Adrenal gland (tissue), 9 donors: ENCODE measurements at regions not wholly inside any gene's neighbourhood (a gene's known extent, or its start where the extent isn't known, plus 50 kb on each side); places are given as distances from the start of the nearest gene placed in this dataset.

Source experiments
- DNase-seq, 7 donors: peaks; one replicate each; pipeline ENCODE4 v3.0.0-alpha.2; 2019 to 2020
- H3K27ac ChIP-seq, 5 donors: fragments of 200-600 bp; sonication (generic) in 4 of 5; 1 replicate in 3 of 5; 2 replicates in 2 of 5; pipeline versions ENCODE4 v1.5.1 to v1.8.0; 2016 to 2020; ENCODE audit warnings: mild to moderate bottlenecking in 1 of 5
- H3K27me3 ChIP-seq: fragments of 200-600 bp; 2 replicates; pipeline ENCODE4 v1.8.0; 2021
- H3K36me3 ChIP-seq, 2 donors: fragments of 200-600 bp; replicated peaks in 1 of 2; 1 replicate in 1 of 2; 2 replicates in 1 of 2; pipeline versions ENCODE4 v1.5.1 to v1.8.0; 2018 to 2022
- H3K4me1 ChIP-seq, 2 donors: fragments of 200-600 bp; replicated peaks in 1 of 2; 1 replicate in 1 of 2; 2 replicates in 1 of 2; pipeline versions ENCODE4 v1.5.1 to v1.8.0; 2018 to 2021
- H3K4me3 ChIP-seq, 4 donors: fragments of 200-600 bp; sonication (generic) in 3 of 4; one replicate each; pipeline ENCODE4 v1.5.1; 2016 to 2018
- H3K9me3 ChIP-seq, 3 donors: fragments of 200-600 bp; sonication (generic) in 1 of 3; replicated peaks in 1 of 3; 1 replicate in 2 of 3; 2 replicates in 1 of 3; pipeline versions ENCODE4 v1.5.1 to v1.8.0; 2016 to 2021
- POLR2A ChIP-seq, 2 donors: fragments of 450-650 bp; IDR thresholded peaks; one replicate each; pipeline ENCODE4 v1.6.1; 2017; ENCODE audit warnings: antibody characterized with exemption in 2 of 2, mild to moderate bottlenecking in 2 of 2, moderate library complexity in 1 of 2
- WGBS, 4 donors: extraction: QIAGEN DNeasy Blood & Tissue Kit in 2 of 4; methylation state at CpG; one replicate each; pipeline versions ENCODE4 v1.1.5 to v1.1.7; 2013 to 2017; 5-methylcytosine and 5-hydroxymethylcytosine counted together
- intact Hi-C, 2 donors: fragments of 100-400 bp; cut with DNase I; formaldehyde crosslinking; loops; one replicate each; pipeline versions ENCODE4 v1.14.1 to v1.15.0; 2022 to 2023
- TF ChIP-seq, protein P1 (sequence below), 6 experiments: fragments of 450-650 bp in 4 of 6; fragments of 200-600 bp in 2 of 6; sonication (generic) in 1 of 6; IDR thresholded peaks; 1 replicate in 5 of 6; 2 replicates in 1 of 6; pipeline versions ENCODE4 v1.5.1 to v1.8.0; 2016 to 2021; ENCODE audit warnings: antibody characterized with exemption in 6 of 6, mild to moderate bottlenecking in 2 of 6, moderate library complexity in 1 of 6
- donor health status: healthy with polysubstance abuse.
- donor health status: Bipolar disorder and iron deficiency.
- donor health status: DM: yes; HTN: yes; CAD: no.
- donor health status: DM: no; HTN: no; CAD: no.
- donor health status: DM: no; HTN: no; CAD: no.

DNA sequence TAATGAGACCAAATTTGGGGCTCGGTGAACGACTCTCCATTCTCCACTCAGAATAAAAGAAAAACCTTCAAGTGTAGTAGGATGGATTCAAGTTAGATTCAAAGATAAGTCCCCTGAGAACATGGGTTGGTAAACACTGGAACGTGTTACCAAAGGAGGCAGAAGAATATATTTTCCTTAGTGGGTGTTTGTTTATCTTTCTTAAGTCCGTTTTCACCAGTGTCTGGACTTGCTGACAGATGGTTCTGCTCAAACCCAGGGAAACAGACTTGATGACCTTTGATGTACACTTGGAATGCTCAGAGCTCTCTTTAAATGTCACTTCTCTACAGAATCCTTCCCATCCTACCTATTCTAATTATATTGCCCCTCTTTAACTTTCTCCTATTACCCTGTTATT, 310.3 kb upstream of the ZNF521 start:
- no peaks in the 10 kb centered on the region for H3K4me1 ChIP-seq
- H3K36me3 ChIP-seq: no peaks in the 10 kb centered on the region
- intact Hi-C loops: loop anchor here in 1 of 2 donors (10.0 kb wide), 1 partner anchor 787 kb away; no protein-coding TSS in a partner anchor
- WGBS, 4 donors: 63 to 70% (median 68%) methylated on average over 4 of the region's 4 CpGs
- H3K4me3 ChIP-seq: no peak overlapping the region
- DNase-seq: no peak
- no peaks in the 10 kb centered on the region for H3K27me3 ChIP-seq
- TF ChIP-seq POLR2A (IDR thresholded peaks at IDR 0.05): no peak
- TF ChIP-seq, protein P1, sequence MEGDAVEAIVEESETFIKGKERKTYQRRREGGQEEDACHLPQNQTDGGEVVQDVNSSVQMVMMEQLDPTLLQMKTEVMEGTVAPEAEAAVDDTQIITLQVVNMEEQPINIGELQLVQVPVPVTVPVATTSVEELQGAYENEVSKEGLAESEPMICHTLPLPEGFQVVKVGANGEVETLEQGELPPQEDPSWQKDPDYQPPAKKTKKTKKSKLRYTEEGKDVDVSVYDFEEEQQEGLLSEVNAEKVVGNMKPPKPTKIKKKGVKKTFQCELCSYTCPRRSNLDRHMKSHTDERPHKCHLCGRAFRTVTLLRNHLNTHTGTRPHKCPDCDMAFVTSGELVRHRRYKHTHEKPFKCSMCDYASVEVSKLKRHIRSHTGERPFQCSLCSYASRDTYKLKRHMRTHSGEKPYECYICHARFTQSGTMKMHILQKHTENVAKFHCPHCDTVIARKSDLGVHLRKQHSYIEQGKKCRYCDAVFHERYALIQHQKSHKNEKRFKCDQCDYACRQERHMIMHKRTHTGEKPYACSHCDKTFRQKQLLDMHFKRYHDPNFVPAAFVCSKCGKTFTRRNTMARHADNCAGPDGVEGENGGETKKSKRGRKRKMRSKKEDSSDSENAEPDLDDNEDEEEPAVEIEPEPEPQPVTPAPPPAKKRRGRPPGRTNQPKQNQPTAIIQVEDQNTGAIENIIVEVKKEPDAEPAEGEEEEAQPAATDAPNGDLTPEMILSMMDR (IDR thresholded peaks at IDR 0.05): no peak
- H3K27ac ChIP-seq: no peak overlapping the region
- no peaks in the 10 kb centered on the region for H3K9me3 ChIP-seq

DNA sequence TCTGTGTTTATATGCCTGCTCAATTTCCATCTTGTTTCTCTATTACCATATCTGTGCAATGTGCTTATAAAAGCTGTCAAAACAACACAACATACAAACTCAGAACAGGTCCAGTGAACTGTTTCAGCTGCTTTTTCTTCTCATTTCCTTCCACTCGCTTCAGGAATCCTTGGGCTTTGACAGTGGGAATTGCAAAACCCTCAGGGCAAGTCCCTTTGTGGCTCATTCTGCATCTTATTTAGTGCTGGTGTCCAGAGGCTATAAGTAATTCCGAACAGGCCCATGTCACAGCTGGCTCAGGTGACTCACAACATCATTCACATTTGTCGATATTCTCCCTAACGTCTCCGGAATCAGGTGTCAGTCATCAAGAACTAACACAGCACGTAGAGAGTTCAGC, 309.9 kb upstream of the ZNF521 start:
- Histone ChIP-seq H3K27ac (no peak overlapping the region), H3K36me3 (no peaks in the 10 kb centered on the region), H3K9me3 (no peaks in the 10 kb centered on the region), H3K4me3 (no peak overlapping the region), H3K27me3 (no peaks in the 10 kb centered on the region), H3K4me1 (no peaks in the 10 kb centered on the region)
- no peak for DNase-seq
- no peak for TF ChIP-seq POLR2A (IDR thresholded peaks at IDR 0.05)
- TF ChIP-seq, protein P1 (IDR thresholded peaks at IDR 0.05): no peak
- 63 to 79% (median 76%) methylated on average over 6 of the region's 6 CpGs for WGBS, 4 donors
- intact Hi-C loops: loop anchor here in 1 of 2 donors (10.0 kb wide), 1 partner anchor 787 kb away; no protein-coding TSS in a partner anchor

DNA sequence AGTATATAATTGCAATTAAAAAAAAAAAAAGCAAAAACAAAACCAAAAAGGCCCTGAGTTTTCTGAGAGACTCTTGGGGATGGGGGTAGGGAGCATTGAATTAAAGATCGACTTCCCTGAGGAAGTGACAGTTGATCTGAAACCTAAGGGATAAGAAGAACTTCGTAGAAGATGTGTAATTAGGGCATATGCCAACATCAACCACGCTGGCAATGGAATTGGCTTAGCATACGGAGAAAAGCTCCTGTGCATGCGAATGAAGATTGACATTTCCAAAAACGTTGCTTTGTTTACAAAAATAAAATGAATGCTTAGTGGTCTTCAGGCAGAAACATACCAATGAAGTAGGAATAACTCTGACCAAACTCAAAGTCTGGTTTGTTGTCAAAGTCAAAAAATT, 307.6 kb upstream of the ZNF521 start:
- DNase-seq: no peak
- TF ChIP-seq POLR2A (IDR thresholded peaks at IDR 0.05): no peak
- TF ChIP-seq, protein P1 (IDR thresholded peaks at IDR 0.05): no peak
- WGBS, 4 donors: 82 to 88% (median 84%) methylated on average over 6 of the region's 6 CpGs
- Histone ChIP-seq H3K9me3 (no peaks in the 10 kb centered on the region), H3K4me1 (no peaks in the 10 kb centered on the region), H3K27ac (no peak overlapping the region), H3K27me3 (no peaks in the 10 kb centered on the region), H3K36me3 (no peaks in the 10 kb centered on the region), H3K4me3 (no peak overlapping the region)
- intact Hi-C loops: no loop called here

DNA sequence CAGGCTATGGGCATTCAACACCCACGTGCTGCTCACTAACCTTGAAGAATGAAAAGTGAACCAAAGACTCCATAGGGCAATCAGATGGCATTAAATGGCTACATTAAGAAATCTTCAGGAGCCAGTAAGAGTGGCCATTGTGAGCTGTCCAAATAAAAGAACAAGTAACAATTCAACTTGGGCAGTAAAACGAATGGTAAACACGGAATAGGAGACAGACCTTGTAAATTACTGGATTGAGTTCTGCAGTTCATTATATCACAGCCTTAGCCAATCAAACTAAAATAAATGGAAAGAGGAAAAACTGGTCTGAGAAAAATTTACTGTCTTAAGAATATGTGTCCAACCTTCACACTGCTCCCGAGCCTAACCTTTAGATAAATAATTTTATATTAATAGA, 306.5 kb upstream of the ZNF521 start:
- intact Hi-C loops: no loop called here

More for the DNA sequence above, 306.5 kb upstream of the ZNF521 start:
- WGBS, 4 donors: 68 to 77% (median 73%) methylated on average over 4 of the region's 4 CpGs
- no peaks in the 10 kb centered on the region for H3K4me1 ChIP-seq
- H3K27me3 ChIP-seq: no peaks in the 10 kb centered on the region
- H3K4me3 ChIP-seq: no peak overlapping the region
- H3K27ac ChIP-seq: no peak overlapping the region
- TF ChIP-seq, protein P1 (IDR thresholded peaks at IDR 0.05): no peak
- TF ChIP-seq POLR2A (IDR thresholded peaks at IDR 0.05): no peak
- no peak for DNase-seq
- H3K9me3 ChIP-seq: no peaks in the 10 kb centered on the region
- no peaks in the 10 kb centered on the region for H3K36me3 ChIP-seq
